GM12892 (cell line): ENCODE measurements at regions not wholly inside any gene's neighbourhood (a gene's known extent, or its start where the extent isn't known, plus 50 kb on each side); places are given as distances from the start of the nearest gene placed in this dataset.
"Not testable (repeated sequence)": the region's sequence is repeated elsewhere in the genome, so short reads cannot be mapped to it uniquely, and the experiment has no call there.

ENCODE experiments used
- DNase-seq: peaks from one replicate; pipeline ENCODE4 v3.0.0; 2011; ENCODE audit not compliant: insufficient read length
- FAIRE-seq: peaks from 2 replicates; lab custom pipeline; 2011; peaks lifted over from hg19 to GRCh38; lab: Jason Lieb, UNC
- POLR2A ChIP-seq: IDR thresholded peaks from 2 replicates; pipeline ENCODE4 v1.6.1; 2011; ENCODE audit warnings: low read depth, low read length, control low read depth
- POLR2AphosphoS5 ChIP-seq: IDR thresholded peaks from 2 replicates; pipeline ENCODE4 v1.6.1; 2011; ENCODE audit warnings: low read depth, low read length, control low read depth
- TAF1 ChIP-seq: IDR thresholded peaks from 2 replicates; pipeline ENCODE4 v1.6.1; 2011; ENCODE audit warnings: low read depth, mild to moderate bottlenecking, control low read depth, low read length, borderline replicate concordance

- FAIRE-seq: no peak
- DNase-seq: no peak
- TF ChIP-seq POLR2AphosphoS5 (no peak), POLR2A (no peak), TAF1 (no peak)
These were observed 81.2 kb upstream of the NAA35 start for GRCh38 chr9:85859765-85860164.

GRCh38 chr9:85861882-85862281, 79.1 kb upstream of the NAA35 start:
- FAIRE-seq, DNase-seq: not testable (repeated sequence)

GRCh38 chr9:85863875-85864274, 77.1 kb upstream of the NAA35 start:
- TF ChIP-seq POLR2A: no peak
- TF ChIP-seq TAF1: no peak
- no peak for TF ChIP-seq POLR2AphosphoS5
- FAIRE-seq (no peak), DNase-seq (no peak)

GRCh38 chr9:85871008-85871407, 69.9 kb upstream of the NAA35 start:
- no peak for DNase-seq
- no peak for FAIRE-seq
- no peak for TF ChIP-seq TAF1
- no peak for TF ChIP-seq POLR2A
- no peak for TF ChIP-seq POLR2AphosphoS5

GRCh38 chr9:85871683-85872082, 69.3 kb upstream of the NAA35 start:
- FAIRE-seq, DNase-seq: not testable (repeated sequence)

- no peak for FAIRE-seq
- TF ChIP-seq POLR2A (no peak), TAF1 (no peak), POLR2AphosphoS5 (no peak)
- no peak for DNase-seq
These were observed 68.5 kb upstream of the NAA35 start for GRCh38 chr9:85872463-85872862.

- no peak for TF ChIP-seq TAF1
- FAIRE-seq (no peak), DNase-seq (no peak)
These were observed 64.3 kb upstream of the NAA35 start for GRCh38 chr9:85876628-85877027.

GRCh38 chr9:85878872-85879597, 61.9 kb upstream of the NAA35 start:
- not testable (repeated sequence) for DNase-seq, FAIRE-seq

GRCh38 chr9:85880507-85880906, 60.4 kb upstream of the NAA35 start:
- DNase-seq, FAIRE-seq: not testable (repeated sequence)

- TF ChIP-seq POLR2AphosphoS5 (no peak), TAF1 (no peak), POLR2A (no peak)
- FAIRE-seq (no peak), DNase-seq (no peak)
These were observed 56.7 kb upstream of the NAA35 start for GRCh38 chr9:85884256-85884655.

- DNase-seq (no peak), FAIRE-seq (no peak)
- no peak for TF ChIP-seq POLR2A
- TF ChIP-seq POLR2AphosphoS5: no peak
- no peak for TF ChIP-seq TAF1
These were observed 50.0 kb upstream of the NAA35 start for GRCh38 chr9:85890962-85891361.
